Right lobe of liver (tissue), 6 donors: ENCODE measurements at regions not wholly inside any gene's neighbourhood (a gene's known extent, or its start where the extent isn't known, plus 50 kb on each side); places are given as distances from the start of the nearest gene placed in this dataset.

Source experiments
- ATAC-seq, 4 donors: fragments of 200-7000 bp; cut with Tn5 transposase; one replicate each; pipeline ENCODE4 v1.9.1; 2020; ENCODE audit warnings: mild to moderate bottlenecking in 4 of 4, moderate library complexity in 4 of 4
- DNase-seq, 3 donors: peaks; one replicate each; pipeline ENCODE4 v3.0.0-alpha.2; 2020
- H3K27ac ChIP-seq, 3 donors: fragments of 200-600 bp; one replicate each; pipeline ENCODE4 v1.8.0; 2022
- H3K27me3 ChIP-seq, 2 donors: fragments of 200-600 bp; one replicate each; pipeline ENCODE4 v1.8.0; 2022
- H3K36me3 ChIP-seq, 4 donors: fragments of 200-600 bp; sonication (generic) in 1 of 4; one replicate each; pipeline versions ENCODE4 v1.5.1 to v1.8.0; 2017 to 2022; ENCODE audit warnings: control low read depth in 1 of 4
- H3K4me1 ChIP-seq, 4 donors: fragments of 200-600 bp; sonication (generic) in 1 of 4; one replicate each; pipeline versions ENCODE4 v1.5.1 to v1.8.0; 2017 to 2022; ENCODE audit warnings: control low read depth in 1 of 4
- H3K4me3 ChIP-seq, 3 donors: fragments of 200-600 bp; one replicate each; pipeline ENCODE4 v1.8.0; 2022
- H3K9me3 ChIP-seq, 4 donors: fragments of 200-600 bp; sonication (generic) in 1 of 4; one replicate each; pipeline versions ENCODE4 v1.5.1 to v1.8.0; 2017 to 2022; ENCODE audit warnings: control low read depth in 1 of 4
- CTCF ChIP-seq, 4 donors: fragments of 200-600 bp in 3 of 4; fragments of 450-650 bp in 1 of 4; IDR thresholded peaks; one replicate each; pipeline versions ENCODE4 v1.5.1 to v1.8.0; 2016 to 2022; ENCODE audit warnings: antibody characterized with exemption in 4 of 4, mild to moderate bottlenecking in 2 of 4
- POLR2A ChIP-seq: fragments of 450-650 bp; IDR thresholded peaks from one replicate; pipeline ENCODE4 v1.6.1; 2017; ENCODE audit warnings: antibody characterized with exemption, mild to moderate bottlenecking
- WGBS: methylation state at CpG from one replicate; pipeline ENCODE4 v1.1.6; 2018; ENCODE audit warnings: low coverage, low lambda C conversion rate; ENCODE audit not compliant: insufficient coverage; ENCODE audit errors: missing lambda C conversion rate; 5-methylcytosine and 5-hydroxymethylcytosine counted together
- intact Hi-C, 2 donors: fragments of 100-400 bp; cut with DNase I; formaldehyde crosslinking; loops; one replicate each; pipeline versions ENCODE4 v1.11.2 to v1.14.1; 2022
- donor health status: DM: no; HTN: yes; CAD: no.
- donor health status: DM: no; HTN: no; CAD: no.
- donor health status: DM: no; HTN: no; CAD: no.
- donor health status: DM: no; HTN: yes; CAD: no.
- donor health status: DM: no; HTN: yes; CAD: no.

- Histone ChIP-seq H3K27ac (no peak overlapping the region), H3K9me3 (no peaks in the 10 kb centered on the region), H3K4me3 (no peak overlapping the region), H3K4me1 (no peaks in the 10 kb centered on the region), H3K36me3 (no peaks in the 10 kb centered on the region), H3K27me3 (no peaks in the 10 kb centered on the region)
- DNase-seq (no peak), ATAC-seq (no peak)
- 54% methylated on average over 4 of the region's 4 CpGs for WGBS
- intact Hi-C loops, result no loop called here
- TF ChIP-seq POLR2A (no peak), CTCF (IDR thresholded peaks at IDR 0.05) (no peak)
Observed at GRCh38 chr16:49048557-49048956, 233.1 kb downstream of the CBLN1 start.

GRCh38 chr16:49036126-49036525 is 245.5 kb downstream of the CBLN1 start:
- Histone ChIP-seq H3K4me1 (no peaks in the 10 kb centered on the region), H3K27me3 (no peaks in the 10 kb centered on the region), H3K36me3 (no peaks in the 10 kb centered on the region), H3K4me3 (no peak overlapping the region), H3K9me3 (no peaks in the 10 kb centered on the region), H3K27ac (no peak overlapping the region)
- no peak for ATAC-seq
- intact Hi-C loops, result no loop called here
- TF ChIP-seq POLR2A, result no peak
- TF ChIP-seq CTCF (IDR thresholded peaks at IDR 0.05), result no peak
- no peak for DNase-seq
- 94% methylated on average over 2 of the region's 2 CpGs for WGBS

- Histone ChIP-seq H3K27me3 (no peaks in the 10 kb centered on the region), H3K36me3 (no peaks in the 10 kb centered on the region), H3K9me3 (no peaks in the 10 kb centered on the region), H3K4me1 (no peaks in the 10 kb centered on the region), H3K27ac (no peak overlapping the region), H3K4me3 (no peak overlapping the region)
- DNase-seq (no peak), ATAC-seq (no peak)
- TF ChIP-seq CTCF (IDR thresholded peaks at IDR 0.05) (no peak), POLR2A (no peak)
- intact Hi-C loops, result no loop called here
- 34% methylated on average over 3 of the region's 3 CpGs for WGBS
Observed at GRCh38 chr16:49027420-49027819, 254.2 kb downstream of the CBLN1 start.

- TF ChIP-seq POLR2A, result no peak
- no peak for TF ChIP-seq CTCF (IDR thresholded peaks at IDR 0.05)
- H3K27ac ChIP-seq, result no peak overlapping the region
- intact Hi-C loops, result no loop called here
- no peaks in the 10 kb centered on the region for H3K9me3 ChIP-seq
- DNase-seq (no peak), ATAC-seq (no peak)
- H3K4me3 ChIP-seq, result no peak overlapping the region
- no peaks in the 10 kb centered on the region for H3K4me1 ChIP-seq
- H3K27me3 ChIP-seq, result no peaks in the 10 kb centered on the region
- WGBS, result 48% methylated on average over 6 of the region's 6 CpGs
- H3K36me3 ChIP-seq, result no peaks in the 10 kb centered on the region
Observed at GRCh38 chr16:49026566-49027181, 255.0 kb downstream of the CBLN1 start.

- Histone ChIP-seq H3K4me3 (no peak overlapping the region), H3K27ac (no peak overlapping the region), H3K36me3 (no peaks in the 10 kb centered on the region), H3K9me3 (no peaks in the 10 kb centered on the region), H3K27me3 (no peaks in the 10 kb centered on the region), H3K4me1 (no peaks in the 10 kb centered on the region)
- DNase-seq (no peak), ATAC-seq (peak in 1 of 4 donors; percentile 22)
- intact Hi-C loops, result no loop called here
- TF ChIP-seq POLR2A (no peak), CTCF (IDR thresholded peaks at IDR 0.05) (no peak)
- WGBS, result 41% methylated on average over 3 of the region's 8 CpGs
Observed at GRCh38 chr16:49024896-49025295, 256.7 kb downstream of the CBLN1 start.
